Testis (tissue), 2 donors: ENCODE measurements at regions not wholly inside any gene's neighbourhood (a gene's known extent, or its start where the extent isn't known, plus 50 kb on each side); places are given as distances from the start of the nearest gene placed in this dataset.

ENCODE experiments used
- DNase-seq: peaks from one replicate; pipeline ENCODE4 v3.0.0-alpha.2; 2019
- H3K27ac ChIP-seq, 2 donors: fragments of 200-600 bp; sonication (generic); one replicate each; pipeline ENCODE4 v1.5.1; 2019
- H3K27me3 ChIP-seq: fragments of 200-600 bp; sonication (generic); one replicate; pipeline ENCODE4 v1.5.1; 2019
- H3K36me3 ChIP-seq: fragments of 200-600 bp; sonication (generic); one replicate; pipeline ENCODE4 v1.5.1; 2017; ENCODE audit warnings: low read depth; ENCODE audit errors: missing control alignments
- H3K4me1 ChIP-seq: fragments of 200-600 bp; sonication (generic); one replicate; pipeline ENCODE4 v1.5.1; 2019
- H3K4me3 ChIP-seq, 2 donors: fragments of 200-600 bp; sonication (generic); one replicate each; pipeline ENCODE4 v1.5.1; 2017 to 2019
- H3K9me3 ChIP-seq: fragments of 200-600 bp; sonication (generic); one replicate; pipeline ENCODE4 v1.5.1; 2017
- POLR2A ChIP-seq: fragments of 450-650 bp; IDR thresholded peaks from one replicate; pipeline ENCODE4 v1.6.1; 2017; ENCODE audit warnings: antibody characterized with exemption, mild to moderate bottlenecking, moderate library complexity
- WGBS, 2 donors: methylation state at CpG; one replicate each; pipeline ENCODE4 v1.1.5; 2018; 5-methylcytosine and 5-hydroxymethylcytosine counted together
- intact Hi-C: fragments of 100-400 bp; cut with DNase I; formaldehyde crosslinking; loops from one replicate; pipeline ENCODE4 v1.15.1; 2023; ENCODE audit warnings: low total_unique reads
- TF ChIP-seq, protein P1 (sequence below), 3 experiments: fragments of 450-650 bp in 2 of 3; fragments of 200-600 bp in 1 of 3; sonication (generic) in 1 of 3; IDR thresholded peaks; one replicate each; pipeline ENCODE4 v1.5.1; 2016 to 2019; ENCODE audit warnings: antibody characterized with exemption in 3 of 3, mild to moderate bottlenecking in 2 of 3, moderate library complexity in 1 of 3

GRCh38 chr19:5205937-5206750 is 134.5 kb downstream of the PTPRS start:
- no peak overlapping the region for H3K27ac ChIP-seq
- no peaks in the 10 kb centered on the region for H3K9me3 ChIP-seq
- H3K27me3 ChIP-seq: no peaks in the 10 kb centered on the region
- DNase-seq: no peak
- TF ChIP-seq POLR2A: no peak
- TF ChIP-seq, protein P1, sequence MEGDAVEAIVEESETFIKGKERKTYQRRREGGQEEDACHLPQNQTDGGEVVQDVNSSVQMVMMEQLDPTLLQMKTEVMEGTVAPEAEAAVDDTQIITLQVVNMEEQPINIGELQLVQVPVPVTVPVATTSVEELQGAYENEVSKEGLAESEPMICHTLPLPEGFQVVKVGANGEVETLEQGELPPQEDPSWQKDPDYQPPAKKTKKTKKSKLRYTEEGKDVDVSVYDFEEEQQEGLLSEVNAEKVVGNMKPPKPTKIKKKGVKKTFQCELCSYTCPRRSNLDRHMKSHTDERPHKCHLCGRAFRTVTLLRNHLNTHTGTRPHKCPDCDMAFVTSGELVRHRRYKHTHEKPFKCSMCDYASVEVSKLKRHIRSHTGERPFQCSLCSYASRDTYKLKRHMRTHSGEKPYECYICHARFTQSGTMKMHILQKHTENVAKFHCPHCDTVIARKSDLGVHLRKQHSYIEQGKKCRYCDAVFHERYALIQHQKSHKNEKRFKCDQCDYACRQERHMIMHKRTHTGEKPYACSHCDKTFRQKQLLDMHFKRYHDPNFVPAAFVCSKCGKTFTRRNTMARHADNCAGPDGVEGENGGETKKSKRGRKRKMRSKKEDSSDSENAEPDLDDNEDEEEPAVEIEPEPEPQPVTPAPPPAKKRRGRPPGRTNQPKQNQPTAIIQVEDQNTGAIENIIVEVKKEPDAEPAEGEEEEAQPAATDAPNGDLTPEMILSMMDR (IDR thresholded peaks at IDR 0.05): no peak
- H3K36me3 ChIP-seq: no peaks in the 10 kb centered on the region
- intact Hi-C loops: no loop called here
- H3K4me3 ChIP-seq: no peak overlapping the region
- 50 to 63% methylated on average over 21 to 26 of the region's 29 CpGs for WGBS, 2 donors
- no peaks in the 10 kb centered on the region for H3K4me1 ChIP-seq

GRCh38 chr19:5205381-5205780 is 135.2 kb downstream of the PTPRS start:
- TF ChIP-seq, protein P1 (IDR thresholded peaks at IDR 0.05): no peak
- no peak for TF ChIP-seq POLR2A
- Histone ChIP-seq H3K27me3 (no peaks in the 10 kb centered on the region), H3K4me1 (no peaks in the 10 kb centered on the region), H3K9me3 (no peaks in the 10 kb centered on the region), H3K4me3 (no peak overlapping the region), H3K27ac (no peak overlapping the region), H3K36me3 (no peaks in the 10 kb centered on the region)
- intact Hi-C loops: no loop called here
- no peak for DNase-seq
- 84 to 91% methylated on average over 13 of the region's 13 CpGs for WGBS, 2 donors

- Histone ChIP-seq H3K9me3 (no peaks in the 10 kb centered on the region), H3K27me3 (no peaks in the 10 kb centered on the region), H3K4me1 (no peaks in the 10 kb centered on the region), H3K36me3 (no peaks in the 10 kb centered on the region), H3K27ac (no peak overlapping the region), H3K4me3 (no peak overlapping the region)
- no peak for TF ChIP-seq POLR2A
- TF ChIP-seq, protein P1 (IDR thresholded peaks at IDR 0.05): no peak
- intact Hi-C loops: no loop called here
- WGBS, 2 donors: 93 to 95% methylated on average over 5 of the region's 5 CpGs
- no peak for DNase-seq
Measured at GRCh38 chr19:5204212-5204611, 136.4 kb downstream of the PTPRS start.
